Myocyte (in vitro differentiated cells): ENCODE measurements at regions not wholly inside any gene's neighbourhood (a gene's known extent, or its start where the extent isn't known, plus 50 kb on each side); places are given as distances from the start of the nearest gene placed in this dataset. TPM values are rescaled to one million over a fixed set of nuclear protein-coding genes. Genes with fewer than 3 reads are reported as not detected.

ENCODE experiments used
- microRNA-seq: library from miRNA; unstranded; fragments of <30 nt; microRNA quantifications from one replicate; pipeline ENCODE4, GENCODE V29; 2016

Small RNA genes lying in the stretch of these regions (microRNA-seq; reads per million reads assigned to microRNA genes)
- gene MIR4778, result not detected
